Heart right ventricle (tissue), 16 donors: ENCODE measurements at regions not wholly inside any gene's neighbourhood (a gene's known extent, or its start where the extent isn't known, plus 50 kb on each side); places are given as distances from the start of the nearest gene placed in this dataset.
A peak's percentile ranks its signal among the peaks of the same experiment; 100 is the strongest.
"Not testable (repeated sequence)": the region's sequence is repeated elsewhere in the genome, so short reads cannot be mapped to it uniquely, and the experiment has no call there.

ENCODE experiments used
- ATAC-seq, 8 donors: fragments of 200-7000 bp; cut with Tn5 transposase; one replicate each; pipeline ENCODE4 v1.9.1; 2020; ENCODE audit warnings: mild to moderate bottlenecking in 8 of 8, moderate library complexity in 8 of 8, moderate number of reproducible peaks in 1 of 8
- DNase-seq, 2 donors: peaks; one replicate each; pipeline ENCODE4 v3.0.0-alpha.2; 2020
- H3K27ac ChIP-seq, 10 donors: fragments of 200-600 bp; sonication (generic) in 2 of 10; one replicate each; pipeline versions ENCODE4 v1.5.0 to v1.8.0; 2020 to 2022; ENCODE audit warnings: mild to moderate bottlenecking in 3 of 10
- H3K27me3 ChIP-seq, 7 donors: fragments of 200-600 bp; one replicate each; pipeline ENCODE4 v1.8.0; 2021 to 2022; ENCODE audit warnings: mild to moderate bottlenecking in 2 of 7
- H3K36me3 ChIP-seq, 9 donors: fragments of 200-600 bp; sonication (generic) in 1 of 9; one replicate each; pipeline versions ENCODE4 v1.5.0 to v1.8.0; 2020 to 2022; ENCODE audit warnings: mild to moderate bottlenecking in 2 of 9
- H3K4me1 ChIP-seq, 9 donors: fragments of 200-600 bp; sonication (generic) in 1 of 9; one replicate each; pipeline versions ENCODE4 v1.5.0 to v1.8.0; 2020 to 2022; ENCODE audit warnings: mild to moderate bottlenecking in 4 of 9
- H3K4me3 ChIP-seq, 10 donors: fragments of 200-600 bp; sonication (generic) in 2 of 10; one replicate each; pipeline versions ENCODE4 v1.5.0 to v1.8.0; 2020 to 2022; ENCODE audit warnings: mild to moderate bottlenecking in 7 of 10, moderate library complexity in 2 of 10
- H3K9me3 ChIP-seq, 11 donors: fragments of 200-600 bp in 10 of 11; sonication (generic) in 2 of 11; one replicate each; pipeline versions ENCODE4 v1.5.0 to v1.8.0; 2013 to 2022; ENCODE audit warnings: mild to moderate bottlenecking in 2 of 11, control low read depth in 1 of 11, moderate library complexity in 1 of 11
- CTCF ChIP-seq, 9 donors: fragments of 200-600 bp; sonication (generic) in 2 of 9; IDR thresholded peaks; one replicate each; pipeline versions ENCODE4 v1.5.0 to v1.8.0; 2021 to 2022; ENCODE audit warnings: antibody characterized with exemption in 9 of 9, mild to moderate bottlenecking in 5 of 9, moderate library complexity in 1 of 9
- WGBS, 2 donors: extraction: QIAGEN DNeasy Blood & Tissue Kit; methylation state at CpG; one replicate each; pipeline ENCODE4 v1.1.7; 2013; ENCODE audit warnings: inconsistent platforms in 1 of 2; 5-methylcytosine and 5-hydroxymethylcytosine counted together
- intact Hi-C, 10 donors: fragments of 100-400 bp; cut with DNase I; formaldehyde crosslinking; loops; one replicate each; pipeline versions ENCODE4 v1.11.1 to v1.14.2; 2022
- donor health status: Arrhythmogenic right ventricular cardiomyopathy.
- donor health status: ischemic (EF 13 %, LVEDD 7.1; RV severe dilation, severe dysfunction).
- donor health status: healthy with polysubstance abuse.
- donor health status: DM: no; HTN: yes; CAD: no.
- donor health status: DM: no; HTN: no; CAD: no.
- donor health status: ischemic (EF 25% LVEDD 6.9; RV normal size, moderate dysfunction).
- donor health status: ischemic (EF 25% LVEDD 5.7; RV mildly dilated, moderate dysfunction).
- donor health status: healthy.
- donor health status: DM: yes; HTN: yes; CAD: no.
- donor health status: Ischemic cardiomyopathy.
- donor health status: ischemic (EF 35%, LVEDD 5.7; RV mildly dilated, moderate dysfunction).
- donor health status: nonischemic (EF 11% LVEDD 7.7; RV severe dilation, severe dysfunction).
- donor health status: DM: yes; HTN: yes; CAD: no.
- donor health status: PGD.
- donor health status: ischemic (EF 29% LVEDD 5.4; RV normal size, mild dysfunction).
- donor health status: nonischemic (EF 23%, LVEDD 6.1; RV moderate dilation, normal function).

DNA sequence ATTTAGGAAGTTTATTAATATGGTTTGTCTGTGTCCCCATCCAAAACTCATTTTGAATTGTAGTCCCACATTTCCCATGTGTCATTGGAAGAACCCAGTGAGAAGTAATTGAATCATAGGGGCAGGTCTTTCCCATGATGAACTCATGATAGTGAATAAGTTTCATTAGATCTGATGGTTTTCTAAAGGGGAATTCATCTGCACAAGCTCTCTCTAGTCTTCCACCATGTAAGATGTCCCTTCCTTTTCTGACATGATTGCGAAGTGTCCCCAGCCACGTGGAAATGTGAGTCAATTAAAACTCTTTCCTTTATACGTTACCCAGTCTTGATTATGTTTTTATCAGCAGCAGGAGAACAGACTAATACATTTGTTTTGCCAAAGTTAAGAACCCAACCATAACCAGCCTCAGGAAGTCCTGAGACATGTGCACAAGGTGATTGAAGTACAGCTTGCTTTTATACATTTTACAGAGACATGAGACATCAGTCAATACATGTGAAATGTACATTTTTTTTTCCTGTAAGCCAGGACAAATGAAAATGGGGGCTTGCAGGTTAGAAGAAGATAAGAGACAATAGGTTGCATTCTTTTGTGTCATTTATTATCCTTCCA is 1136.7 kb downstream of the TMEM121 start:
- Histone ChIP-seq H3K9me3 (peaks cover 0 to 2% (median 0%) of the 10 kb centered on the region in 11 donors), H3K27me3 (peaks cover 0 to 27% (median 10%) of the 10 kb centered on the region in 7 donors), H3K27ac (no peak overlapping the region), H3K4me1 (no peaks in the 10 kb centered on the region), H3K36me3 (no peaks in the 10 kb centered on the region), H3K4me3 (no peak overlapping the region)
- 64% methylated on average over 3 of the region's 3 CpGs for WGBS, 2 donors
- ATAC-seq (no peak), DNase-seq (no peak)
- intact Hi-C loops, result no loop called here
- no peak for TF ChIP-seq CTCF (IDR thresholded peaks at IDR 0.05)

- H3K27ac ChIP-seq, H3K4me1 ChIP-seq, H3K36me3 ChIP-seq, H3K9me3 ChIP-seq, ATAC-seq, intact Hi-C loops, H3K4me3 ChIP-seq: not testable (repeated sequence)
- TF ChIP-seq CTCF (IDR thresholded peaks at IDR 0.05), result peak in 6 of 9 donors; percentile 17 to 54 (median 32)
- WGBS, 2 donors, result 43 to 47% methylated on average over 16 to 17 of the region's 19 CpGs
- peaks cover 0 to 30% (median 11%) of the 10 kb centered on the region in 7 donors for H3K27me3 ChIP-seq
- peak in 1 of 2 donors; percentile 14 for DNase-seq
Measured at GRCh38 chr14:106663805-106664410, 1137.5 kb downstream of the TMEM121 start.

- Histone ChIP-seq H3K4me3 (no peak overlapping the region), H3K4me1 (no peaks in the 10 kb centered on the region), H3K27me3 (peaks cover 0 to 37% (median 13%) of the 10 kb centered on the region in 7 donors), H3K9me3 (peaks cover 0 to 2% (median 0%) of the 10 kb centered on the region in 11 donors), H3K36me3 (no peaks in the 10 kb centered on the region), H3K27ac (no peak overlapping the region)
- no peak for TF ChIP-seq CTCF (IDR thresholded peaks at IDR 0.05)
- WGBS, 2 donors, result 72 to 79% methylated on average over 15 of the region's 15 CpGs
- intact Hi-C loops, result no loop called here
- ATAC-seq (no peak), DNase-seq (no peak)
Measured at GRCh38 chr14:106665814-106666213, 1139.4 kb downstream of the TMEM121 start.

GRCh38 chr14:106666341-106666740 is 1140.0 kb downstream of the TMEM121 start:
- ATAC-seq (no peak), DNase-seq (no peak)
- WGBS, 2 donors, result 70 to 77% methylated on average over 4 of the region's 4 CpGs
- peaks cover 0 to 2% (median 0%) of the 10 kb centered on the region in 11 donors for H3K9me3 ChIP-seq
- H3K4me3 ChIP-seq, result no peak overlapping the region
- no peak for TF ChIP-seq CTCF (IDR thresholded peaks at IDR 0.05)
- H3K27me3 ChIP-seq, result peaks cover 0 to 42% (median 17%) of the 10 kb centered on the region in 7 donors
- intact Hi-C loops, result no loop called here
- H3K27ac ChIP-seq, result no peak overlapping the region
- H3K36me3 ChIP-seq, result no peaks in the 10 kb centered on the region
- H3K4me1 ChIP-seq, result no peaks in the 10 kb centered on the region
